ENCODE measurements at regions not wholly inside any gene's neighbourhood (a gene's known extent, or its start where the extent isn't known, plus 50 kb on each side); places are given as distances from the start of the nearest gene placed in this dataset.

GRCh38 chr3:28101705-28102104 lies 139.7 kb upstream of the CMC1 start:
- no peak overlapping the region for H2AFZ ChIP-seq (ENCODE audit: low read length)
- TF ChIP-seq CTCF (conservative IDR thresholded peaks at IDR 0.05; ENCODE audit: low read length) = no peak
- no peak for TF ChIP-seq EZH2phosphoT487 (IDR thresholded peaks at IDR 0.05; ENCODE audit: borderline replicate concordance, low read depth, low read length)
- no peaks in the 10 kb centered on the region; the same call in 1 of the 2 replicates for H3K9me3 ChIP-seq (ENCODE audit: low read length)
- H3K79me2 ChIP-seq (ENCODE audit: insufficient read depth, low read depth, low read length) = no peaks in the 10 kb centered on the region
- H4K20me1 ChIP-seq (ENCODE audit: insufficient read depth, low read length) = no peaks in the 10 kb centered on the region
- BruUV-seq (replicated peaks) = no TSS peak
- ChIA-PET CTCF (ENCODE audit: unreplicated experiment) (no interaction called here), POLR2A (no interaction called here)
- DNase-seq (ENCODE audit: low spot score) = no peak
- H3K9me2 ChIP-seq (ENCODE audit: insufficient read depth, low read length) = no peaks in the 10 kb centered on the region; the same call in 1 of the 2 replicates
- no peak overlapping the region for H3K4me3 ChIP-seq (ENCODE audit: low read depth, low read length, poor library complexity, severe bottlenecking)
- no peaks in the 10 kb centered on the region for H3K4me1 ChIP-seq (ENCODE audit: insufficient read depth, low read length, poor library complexity, severe bottlenecking)
- no peak overlapping the region for H3K4me2 ChIP-seq (ENCODE audit: low read length)
- intact Hi-C loops (cut with micrococcal nuclease; ENCODE audit: unreplicated experiment) = no loop called here
- H3K27ac ChIP-seq (ENCODE audit: low read depth, low read length, poor library complexity, severe bottlenecking) = no peak overlapping the region
- H3K36me3 ChIP-seq (ENCODE audit: insufficient read depth, low read length) = no peaks in the 10 kb centered on the region

DNA sequence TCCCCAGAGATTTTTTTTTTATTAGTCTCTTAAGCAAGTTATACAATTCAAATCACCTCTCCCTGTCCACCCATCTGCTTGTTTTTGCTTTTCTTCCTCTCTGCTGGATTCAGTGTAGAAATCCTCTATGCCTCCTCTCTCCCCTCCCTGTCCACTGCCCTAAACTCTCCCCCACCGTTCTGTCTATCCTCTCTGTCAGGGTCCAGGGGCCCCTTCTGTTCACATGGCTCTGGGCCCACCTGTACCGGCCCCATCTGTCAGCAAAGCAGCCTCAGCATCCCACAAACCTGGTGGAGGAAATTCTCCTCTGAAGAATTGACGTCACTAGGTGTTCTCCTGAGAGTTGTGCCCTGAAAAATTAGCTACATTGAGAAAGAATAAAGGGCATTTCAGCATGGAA lies 137.6 kb upstream of the CMC1 start:
- H3K36me3 ChIP-seq (ENCODE audit: insufficient read depth, low read length) = no peaks in the 10 kb centered on the region
- no peaks in the 10 kb centered on the region; the same call in 1 of the 2 replicates for H3K9me3 ChIP-seq (ENCODE audit: low read length)
- DNase-seq (ENCODE audit: low spot score) = no peak
- intact Hi-C loops (cut with micrococcal nuclease; ENCODE audit: unreplicated experiment) = no loop called here
- no peaks in the 10 kb centered on the region for H4K20me1 ChIP-seq (ENCODE audit: insufficient read depth, low read length)
- CTCF ChIA-PET (ENCODE audit: unreplicated experiment) = no interaction called here
- H3K4me3 ChIP-seq (ENCODE audit: low read depth, low read length, poor library complexity, severe bottlenecking) = no peak overlapping the region
- no peaks in the 10 kb centered on the region; the same call in 1 of the 2 replicates for H3K9me2 ChIP-seq (ENCODE audit: insufficient read depth, low read length)
- POLR2A ChIA-PET = no interaction called here
- H2AFZ ChIP-seq (ENCODE audit: low read length) = no peak overlapping the region
- no peak for TF ChIP-seq CTCF (conservative IDR thresholded peaks at IDR 0.05; ENCODE audit: low read length)
- TF ChIP-seq EZH2phosphoT487 (IDR thresholded peaks at IDR 0.05; ENCODE audit: borderline replicate concordance, low read depth, low read length) = no peak
- H3K27ac ChIP-seq (ENCODE audit: low read depth, low read length, poor library complexity, severe bottlenecking) = no peak overlapping the region
- no peak overlapping the region for H3K4me2 ChIP-seq (ENCODE audit: low read length)
- no peaks in the 10 kb centered on the region for H3K4me1 ChIP-seq (ENCODE audit: insufficient read depth, low read length, poor library complexity, severe bottlenecking)
- H3K79me2 ChIP-seq (ENCODE audit: insufficient read depth, low read depth, low read length) = no peaks in the 10 kb centered on the region
- no TSS peak for BruUV-seq (replicated peaks)

- no peak overlapping the region for H3K27ac ChIP-seq (ENCODE audit: low read depth, low read length, poor library complexity, severe bottlenecking)
- H3K4me3 ChIP-seq (ENCODE audit: low read depth, low read length, poor library complexity, severe bottlenecking) = no peak overlapping the region
- no peaks in the 10 kb centered on the region; the same call in 1 of the 2 replicates for H3K9me3 ChIP-seq (ENCODE audit: low read length)
- intact Hi-C loops (cut with micrococcal nuclease; ENCODE audit: unreplicated experiment) = no loop called here
- no peaks in the 10 kb centered on the region for H4K20me1 ChIP-seq (ENCODE audit: insufficient read depth, low read length)
- ChIA-PET POLR2A (interaction anchor here (0.7 kb wide), 1 partner anchor 896 kb away, joined by 3 read pairs; no protein-coding TSS in a partner anchor), CTCF (ENCODE audit: unreplicated experiment) (no interaction called here)
- no peak overlapping the region for H3K4me2 ChIP-seq (ENCODE audit: low read length)
- no peaks in the 10 kb centered on the region for H3K4me1 ChIP-seq (ENCODE audit: insufficient read depth, low read length, poor library complexity, severe bottlenecking)
- H3K9me2 ChIP-seq (ENCODE audit: insufficient read depth, low read length) = no peaks in the 10 kb centered on the region; the same call in 1 of the 2 replicates
- no peak for DNase-seq (ENCODE audit: low spot score)
- no peaks in the 10 kb centered on the region for H3K79me2 ChIP-seq (ENCODE audit: insufficient read depth, low read depth, low read length)
- H3K36me3 ChIP-seq (ENCODE audit: insufficient read depth, low read length) = no peaks in the 10 kb centered on the region
- TF ChIP-seq CTCF (conservative IDR thresholded peaks at IDR 0.05; ENCODE audit: low read length) (no peak), EZH2phosphoT487 (IDR thresholded peaks at IDR 0.05; ENCODE audit: borderline replicate concordance, low read depth, low read length) (no peak)
- BruUV-seq (replicated peaks) = no TSS peak
- H2AFZ ChIP-seq (ENCODE audit: low read length) = no peak overlapping the region
These were observed 136.4 kb upstream of the CMC1 start for GRCh38 chr3:28104896-28105534.
